Trophoblast cell (in vitro differentiated cells and primary cell): ENCODE measurements at regions not wholly inside any gene's neighbourhood (a gene's known extent, or its start where the extent isn't known, plus 50 kb on each side); places are given as distances from the start of the nearest gene placed in this dataset.
A peak's percentile ranks its signal among the peaks of the same experiment; 100 is the strongest.

Experiments used
- DNase-seq, 2 donors: peaks; one replicate each; pipeline ENCODE4 v3.0.0-alpha.2; 2016
- H2AFZ ChIP-seq: 2 replicates; pipeline ENCODE4 v1.6.1; 2013; ENCODE audit warnings: low read length, moderate library complexity, mild to moderate bottlenecking; ENCODE audit not compliant: insufficient read depth, poor library complexity
- H2AK5ac ChIP-seq: 2 replicates; pipeline ENCODE4 v1.6.1; 2013; ENCODE audit warnings: mild to moderate bottlenecking, low read length
- H2BK120ac ChIP-seq: 2 replicates; pipeline ENCODE4 v1.6.1; 2013; ENCODE audit warnings: low read length, mild to moderate bottlenecking, moderate library complexity; ENCODE audit not compliant: insufficient read depth, poor library complexity
- H2BK12ac ChIP-seq: 2 replicates; pipeline ENCODE4 v1.6.1; 2013; ENCODE audit warnings: mild to moderate bottlenecking, low read length, moderate library complexity
- H2BK5ac ChIP-seq: 2 replicates; pipeline ENCODE4 v1.6.1; 2013; ENCODE audit warnings: low read length, low read depth, moderate library complexity, mild to moderate bottlenecking; ENCODE audit not compliant: poor library complexity
- H3K14ac ChIP-seq: 2 replicates; pipeline ENCODE4 v1.6.1; 2013; ENCODE audit warnings: mild to moderate bottlenecking, low read length
- H3K18ac ChIP-seq: 2 replicates; pipeline ENCODE4 v1.6.1; 2013; ENCODE audit warnings: mild to moderate bottlenecking, low read length
- H3K23ac ChIP-seq: 2 replicates; pipeline ENCODE4 v1.6.1; 2013; ENCODE audit warnings: low read length
- H3K27ac ChIP-seq: 2 replicates; pipeline ENCODE4 v1.5.1; 2013; ENCODE audit warnings: low read depth, mild to moderate bottlenecking, inconsistent platforms, low read length, moderate library complexity
- H3K27me3 ChIP-seq: 2 replicates; pipeline ENCODE4 v1.6.1; 2013; ENCODE audit warnings: inconsistent platforms, mild to moderate bottlenecking, low read length, moderate library complexity; ENCODE audit not compliant: insufficient read depth
- H3K36me3 ChIP-seq, 2 experiments: 1 replicate in 1 of 2; 2 replicates in 1 of 2; pipeline ENCODE4 v1.6.1; 2013; ENCODE audit warnings: low read length in 2 of 2, mild to moderate bottlenecking in 2 of 2, moderate library complexity in 1 of 2; ENCODE audit not compliant: insufficient read depth in 2 of 2, control insufficient read depth in 1 of 2
- H3K4ac ChIP-seq: 2 replicates; pipeline ENCODE4 v1.6.1; 2013; ENCODE audit warnings: low read depth, mild to moderate bottlenecking, low read length, moderate library complexity
- H3K4me1 ChIP-seq, 2 experiments: 1 replicate in 1 of 2; 2 replicates in 1 of 2; pipeline ENCODE4 v1.6.1; 2013; ENCODE audit warnings: low read length in 2 of 2, mild to moderate bottlenecking in 2 of 2, moderate library complexity in 1 of 2; ENCODE audit not compliant: insufficient read depth in 2 of 2, control insufficient read depth in 1 of 2
- H3K4me2 ChIP-seq: 2 replicates; pipeline ENCODE4 v1.6.1; 2013; ENCODE audit warnings: inconsistent platforms, mild to moderate bottlenecking, low read length, moderate library complexity
- H3K4me3 ChIP-seq: 2 replicates; pipeline ENCODE4 v1.5.1; 2013; ENCODE audit warnings: mild to moderate bottlenecking, low read depth, low read length, inconsistent platforms
- H3K79me1 ChIP-seq: one replicate; pipeline ENCODE4 v1.6.1; 2013; ENCODE audit warnings: low read length
- H3K79me2 ChIP-seq: 2 replicates; pipeline ENCODE4 v1.6.1; 2013; ENCODE audit warnings: low read length, mild to moderate bottlenecking; ENCODE audit not compliant: control insufficient read depth, insufficient read depth, poor library complexity
- H3K9ac ChIP-seq: 2 replicates; pipeline ENCODE4 v1.6.1; 2013; ENCODE audit warnings: mild to moderate bottlenecking, low read length
- H3K9me3 ChIP-seq: 2 replicates; pipeline ENCODE4 v1.6.1; 2013; ENCODE audit warnings: low read depth, mild to moderate bottlenecking, control low read depth, inconsistent platforms, low read length; ENCODE audit not compliant: insufficient read depth
- H4K12ac ChIP-seq: 2 replicates; pipeline ENCODE4 v1.6.1; 2013; ENCODE audit warnings: low read depth, mild to moderate bottlenecking, low read length, moderate library complexity
- H4K8ac ChIP-seq: 2 replicates; pipeline ENCODE4 v1.6.1; 2013; ENCODE audit warnings: low read depth, mild to moderate bottlenecking, low read length, moderate library complexity
- H4K91ac ChIP-seq: one replicate; pipeline ENCODE4 v1.6.1; 2013; ENCODE audit warnings: low read depth, mild to moderate bottlenecking, low read length, moderate library complexity
- WGBS: extraction: QIAGEN DNeasy Blood & Tissue Kit; methylation state at CpG from one replicate; pipeline ENCODE4 v1.1.7; 2013; ENCODE audit warnings: missing lambda C conversion rate; ENCODE audit not compliant: insufficient read length, insufficient coverage; ENCODE audit errors: extremely low coverage; 5-methylcytosine and 5-hydroxymethylcytosine counted together

DNA sequence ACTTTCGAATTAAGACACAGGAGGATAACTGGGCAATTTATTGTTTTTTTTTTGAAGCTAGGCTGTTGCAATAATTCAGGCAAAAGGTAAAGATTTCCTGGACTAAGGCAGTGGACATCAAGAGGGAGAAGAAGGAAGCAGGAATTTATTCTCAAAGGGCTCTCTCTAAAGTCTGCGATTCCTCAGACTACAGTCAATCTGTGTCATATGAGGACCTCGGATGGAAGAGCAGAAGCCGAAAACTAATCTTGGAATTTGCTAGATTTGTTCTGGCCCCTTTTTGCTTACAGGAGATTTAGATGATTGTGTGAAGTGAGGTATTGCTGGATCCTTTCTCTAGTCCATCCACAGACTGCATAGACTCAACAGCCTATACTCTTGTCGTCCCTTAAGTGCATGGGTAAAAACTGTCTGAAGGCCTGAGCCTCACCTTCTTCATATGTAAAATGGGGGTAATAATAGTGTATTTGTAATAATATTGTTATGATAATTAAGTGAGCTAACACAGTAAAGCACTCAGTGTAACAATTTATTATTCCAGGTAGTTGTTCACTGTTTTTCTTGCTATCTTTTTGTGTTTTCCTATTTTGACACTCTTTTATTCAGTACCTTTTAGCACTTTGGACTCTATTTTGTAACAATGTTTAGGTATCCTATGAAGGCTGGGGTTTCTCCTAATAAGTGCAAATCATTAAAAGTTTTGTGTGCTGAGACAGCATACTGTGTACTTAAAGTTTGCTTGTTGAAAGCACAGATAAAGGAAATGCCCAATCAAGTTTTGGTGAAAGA is 54.2 kb upstream of the NT5C1B start:
- H3K14ac ChIP-seq: no peak overlapping the region
- no peak overlapping the region for H2AFZ ChIP-seq
- H3K79me1 ChIP-seq: no peaks in the 10 kb centered on the region
- no peak overlapping the region for H4K12ac ChIP-seq
- no peak overlapping the region for H2BK120ac ChIP-seq
- no peak overlapping the region for H2BK12ac ChIP-seq
- no peak overlapping the region for H3K27ac ChIP-seq
- H3K4me2 ChIP-seq: no peak overlapping the region
- no peak overlapping the region for H4K91ac ChIP-seq
- WGBS: no CpG with 5 or more reads among the region's 5 CpGs
- H3K18ac ChIP-seq: no peak overlapping the region
- H3K9ac ChIP-seq: no peak overlapping the region
- H3K36me3 ChIP-seq: no peaks in the 10 kb centered on the region
- H3K4me3 ChIP-seq: no peak overlapping the region
- H2AK5ac ChIP-seq: no peak overlapping the region
- no peak overlapping the region for H2BK5ac ChIP-seq
- H3K4ac ChIP-seq: no peak overlapping the region
- H3K23ac ChIP-seq: no peak overlapping the region
- no peaks in the 10 kb centered on the region for H3K79me2 ChIP-seq
- DNase-seq: no peak
- H3K4me1 ChIP-seq: no peaks in the 10 kb centered on the region
- H4K8ac ChIP-seq: no peak overlapping the region
- H3K27me3 ChIP-seq: no peaks in the 10 kb centered on the region
- no peaks in the 10 kb centered on the region for H3K9me3 ChIP-seq

DNA sequence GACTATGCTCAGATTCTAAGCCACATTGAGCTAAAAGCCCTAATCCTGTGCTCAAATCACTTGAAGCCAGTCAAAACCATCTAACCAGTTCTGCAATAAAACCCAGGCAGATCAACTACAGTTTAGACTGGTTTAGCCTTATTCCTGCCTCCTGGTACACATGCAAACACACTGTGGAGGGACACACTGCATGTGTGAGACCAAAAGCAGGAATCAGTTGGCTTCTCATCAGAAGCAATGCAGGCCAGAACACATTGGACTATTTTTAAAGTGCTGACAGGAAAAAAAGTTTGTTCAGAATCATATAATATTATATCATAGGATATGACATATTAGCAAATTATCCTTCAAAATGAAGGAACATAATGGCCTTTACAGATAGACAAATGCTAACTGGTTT is 52.5 kb upstream of the NT5C1B start:
- no peak overlapping the region for H3K14ac ChIP-seq
- H4K12ac ChIP-seq: no peak overlapping the region
- no peak overlapping the region for H3K4ac ChIP-seq
- no peak overlapping the region for H2BK5ac ChIP-seq
- H3K18ac ChIP-seq: no peak overlapping the region
- H3K9ac ChIP-seq: no peak overlapping the region
- no peak overlapping the region for H2BK12ac ChIP-seq
- no peaks in the 10 kb centered on the region for H3K79me2 ChIP-seq
- H3K36me3 ChIP-seq: no peaks in the 10 kb centered on the region
- H3K27me3 ChIP-seq: no peaks in the 10 kb centered on the region
- H3K27ac ChIP-seq: no peak overlapping the region
- H3K4me3 ChIP-seq: no peak overlapping the region
- H2AK5ac ChIP-seq: no peak overlapping the region
- H3K4me2 ChIP-seq: no peak overlapping the region
- H3K79me1 ChIP-seq: no peaks in the 10 kb centered on the region
- H3K23ac ChIP-seq: no peak overlapping the region
- H4K8ac ChIP-seq: no peak overlapping the region
- no peak overlapping the region for H2AFZ ChIP-seq
- H2BK120ac ChIP-seq: no peak overlapping the region
- DNase-seq: no peak
- no peaks in the 10 kb centered on the region for H3K9me3 ChIP-seq
- H4K91ac ChIP-seq: no peak overlapping the region
- H3K4me1 ChIP-seq: no peaks in the 10 kb centered on the region

DNA sequence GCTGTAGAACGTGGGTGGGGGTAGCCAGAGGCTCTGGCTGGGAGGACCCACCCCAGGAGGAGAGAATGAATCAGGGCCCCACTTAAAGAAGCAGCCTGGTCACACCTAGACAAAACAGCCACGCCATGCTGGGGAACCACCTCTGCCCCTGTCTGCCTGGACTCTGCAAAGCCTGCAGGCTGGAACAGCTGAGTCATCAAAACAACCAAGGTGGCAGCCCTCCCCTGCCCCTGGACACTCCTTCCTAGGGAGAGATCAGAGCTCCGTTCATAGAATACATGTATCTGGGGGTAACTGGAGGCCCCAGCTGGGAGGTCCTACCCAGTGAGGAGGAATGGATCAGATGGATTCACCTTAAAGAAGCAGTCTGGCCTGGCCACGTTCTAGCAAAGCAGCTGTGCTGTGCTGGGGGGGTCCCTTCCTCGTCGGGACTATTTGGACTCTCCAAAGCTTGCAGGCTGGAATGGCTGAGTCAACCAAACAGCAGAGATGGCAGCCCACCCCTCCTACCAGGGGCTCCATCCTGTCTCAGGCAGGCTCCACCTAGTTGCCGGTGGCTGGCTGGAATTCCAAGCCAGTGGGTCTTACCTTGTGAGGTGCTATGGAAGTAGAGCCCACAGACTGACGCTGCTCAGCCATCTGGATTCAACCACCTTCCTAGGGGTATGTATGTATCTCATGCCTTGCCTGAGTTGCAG is 50.5 kb upstream of the NT5C1B start:
- no peak overlapping the region for H4K8ac ChIP-seq
- H3K9me3 ChIP-seq: no peaks in the 10 kb centered on the region
- no peak overlapping the region for H2AFZ ChIP-seq
- H4K12ac ChIP-seq: no peak overlapping the region
- H2AK5ac ChIP-seq: no peak overlapping the region
- WGBS: no CpG with 5 or more reads among the region's 8 CpGs
- no peak overlapping the region for H4K91ac ChIP-seq
- H3K4me2 ChIP-seq: no peak overlapping the region
- no peaks in the 10 kb centered on the region for H3K79me1 ChIP-seq
- H2BK5ac ChIP-seq: no peak overlapping the region
- no peaks in the 10 kb centered on the region for H3K4me1 ChIP-seq
- no peak overlapping the region for H2BK120ac ChIP-seq
- H3K27ac ChIP-seq: no peak overlapping the region
- H3K4ac ChIP-seq: no peak overlapping the region
- no peak overlapping the region for H3K9ac ChIP-seq
- no peak overlapping the region for H3K18ac ChIP-seq
- H3K36me3 ChIP-seq: no peaks in the 10 kb centered on the region
- H3K14ac ChIP-seq: no peak overlapping the region
- no peaks in the 10 kb centered on the region for H3K79me2 ChIP-seq
- DNase-seq: peak in 1 of 2 donors; percentile 22
- no peak overlapping the region for H2BK12ac ChIP-seq
- H3K27me3 ChIP-seq: no peaks in the 10 kb centered on the region
- no peak overlapping the region for H3K4me3 ChIP-seq
- H3K23ac ChIP-seq: no peak overlapping the region
